ENCODE measurements at regions not wholly inside any gene's neighbourhood (a gene's known extent, or its start where the extent isn't known, plus 50 kb on each side); places are given as distances from the start of the nearest gene placed in this dataset.

DNA sequence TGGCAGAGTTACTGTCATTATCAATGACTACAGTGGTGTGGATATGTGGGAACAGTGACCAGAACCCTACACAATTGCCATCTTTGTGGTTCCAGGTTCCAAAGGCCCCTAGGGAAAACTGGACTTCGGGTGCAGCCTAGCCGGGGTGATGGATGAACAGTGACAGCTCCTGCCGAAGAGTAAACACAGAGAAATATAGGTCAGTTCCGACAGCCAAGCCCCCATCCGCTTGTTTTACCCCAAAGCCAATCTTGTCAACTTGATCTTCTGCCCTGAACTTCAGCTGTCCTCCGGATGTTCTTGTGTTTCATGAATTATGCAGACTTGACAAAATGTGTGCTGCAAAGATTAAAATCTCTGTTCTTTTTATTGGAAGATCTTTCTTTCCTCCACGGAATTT, 200.4 kb upstream of the SRRM4 start (continued):
- TF ChIP-seq, protein P1, sequence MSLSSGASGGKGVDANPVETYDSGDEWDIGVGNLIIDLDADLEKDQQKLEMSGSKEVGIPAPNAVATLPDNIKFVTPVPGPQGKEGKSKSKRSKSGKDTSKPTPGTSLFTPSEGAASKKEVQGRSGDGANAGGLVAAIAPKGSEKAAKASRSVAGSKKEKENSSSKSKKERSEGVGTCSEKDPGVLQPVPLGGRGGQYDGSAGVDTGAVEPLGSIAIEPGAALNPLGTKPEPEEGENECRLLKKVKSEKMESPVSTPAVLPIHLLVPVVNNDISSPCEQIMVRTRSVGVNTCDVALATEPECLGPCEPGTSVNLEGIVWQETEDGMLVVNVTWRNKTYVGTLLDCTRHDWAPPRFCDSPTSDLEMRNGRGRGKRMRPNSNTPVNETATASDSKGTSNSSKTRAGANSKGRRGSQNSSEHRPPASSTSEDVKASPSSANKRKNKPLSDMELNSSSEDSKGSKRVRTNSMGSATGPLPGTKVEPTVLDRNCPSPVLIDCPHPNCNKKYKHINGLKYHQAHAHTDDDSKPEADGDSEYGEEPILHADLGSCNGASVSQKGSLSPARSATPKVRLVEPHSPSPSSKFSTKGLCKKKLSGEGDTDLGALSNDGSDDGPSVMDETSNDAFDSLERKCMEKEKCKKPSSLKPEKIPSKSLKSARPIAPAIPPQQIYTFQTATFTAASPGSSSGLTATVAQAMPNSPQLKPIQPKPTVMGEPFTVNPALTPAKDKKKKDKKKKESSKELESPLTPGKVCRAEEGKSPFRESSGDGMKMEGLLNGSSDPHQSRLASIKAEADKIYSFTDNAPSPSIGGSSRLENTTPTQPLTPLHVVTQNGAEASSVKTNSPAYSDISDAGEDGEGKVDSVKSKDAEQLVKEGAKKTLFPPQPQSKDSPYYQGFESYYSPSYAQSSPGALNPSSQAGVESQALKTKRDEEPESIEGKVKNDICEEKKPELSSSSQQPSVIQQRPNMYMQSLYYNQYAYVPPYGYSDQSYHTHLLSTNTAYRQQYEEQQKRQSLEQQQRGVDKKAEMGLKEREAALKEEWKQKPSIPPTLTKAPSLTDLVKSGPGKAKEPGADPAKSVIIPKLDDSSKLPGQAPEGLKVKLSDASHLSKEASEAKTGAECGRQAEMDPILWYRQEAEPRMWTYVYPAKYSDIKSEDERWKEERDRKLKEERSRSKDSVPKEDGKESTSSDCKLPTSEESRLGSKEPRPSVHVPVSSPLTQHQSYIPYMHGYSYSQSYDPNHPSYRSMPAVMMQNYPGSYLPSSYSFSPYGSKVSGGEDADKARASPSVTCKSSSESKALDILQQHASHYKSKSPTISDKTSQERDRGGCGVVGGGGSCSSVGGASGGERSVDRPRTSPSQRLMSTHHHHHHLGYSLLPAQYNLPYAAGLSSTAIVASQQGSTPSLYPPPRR (CRISPR knock-in tag; IDR thresholded peaks at IDR 0.05; ENCODE audit: borderline replicate concordance): 0 out of 2 replicates have a peak, but pooled peaks have one; percentile 30
- TF ChIP-seq NCOA2 (CRISPR knock-in tag; IDR thresholded peaks at IDR 0.05) (peak; percentile 57; the same call in 1 of the 2 replicates), TSC22D2 (CRISPR knock-in tag; IDR thresholded peaks at IDR 0.05; ENCODE audit: borderline replicate concordance) (no peak), FOXA3 (CRISPR knock-in tag; IDR thresholded peaks at IDR 0.05) (peak; percentile 52; the same call in 1 of the 2 replicates), SOX5 (CRISPR knock-in tag; IDR thresholded peaks at IDR 0.05; ENCODE audit: borderline replicate concordance) (peak; percentile 56), CEBPG (CRISPR knock-in tag; IDR thresholded peaks at IDR 0.05) (peak; percentile 31), ZNF331 (CRISPR knock-in tag; IDR thresholded peaks at IDR 0.05) (0 out of 2 replicates have a peak, but pooled peaks have one; percentile 17), HMGA1 (CRISPR knock-in tag; conservative IDR thresholded peaks at IDR 0.05) (no peak), ISL2 (CRISPR knock-in tag; IDR thresholded peaks at IDR 0.05) (peak; percentile 51), PITX1 (CRISPR knock-in tag; IDR thresholded peaks at IDR 0.05) (peak; percentile 53; the same call in 1 of the 2 replicates), NR2F2 (IDR thresholded peaks at IDR 0.05; ENCODE audit: borderline replicate concordance, low read depth) (peak; percentile 75; the same call in 1 of the 2 replicates), HOXA3 (CRISPR knock-in tag; IDR thresholded peaks at IDR 0.05) (peak; percentile 49), MAFK (conservative IDR thresholded peaks at IDR 0.05 in 1 of 2, IDR thresholded peaks at IDR 0.05 in 1 of 2; ENCODE audit: low read length in 2 of 2) (peak; percentile 84 to 88), HOXA5 (CRISPR knock-in tag; IDR thresholded peaks at IDR 0.05) (no peak), ADNP (CRISPR knock-in tag; IDR thresholded peaks at IDR 0.05) (no peak), SOX13 (IDR thresholded peaks at IDR 0.05) (no peak; the same call in 1 of the 2 replicates), SOX13 (CRISPR knock-in tag; conservative IDR thresholded peaks at IDR 0.05 in 1 of 2, IDR thresholded peaks at IDR 0.05 in 1 of 2) (peak in 1 of 2 experiments; percentile 52; a peak in 2 of 4 replicates), HNF4A (CRISPR knock-in tag; IDR thresholded peaks at IDR 0.05) (peak; percentile 73), ZNF703 (CRISPR knock-in tag; IDR thresholded peaks at IDR 0.05; ENCODE audit: borderline replicate concordance) (no peak), FOXA1 (IDR thresholded peaks at IDR 0.05) (no peak), FOXA1 (CRISPR knock-in tag; IDR thresholded peaks at IDR 0.05) (peak; percentile 86), ZNF772 (CRISPR knock-in tag; IDR thresholded peaks at IDR 0.05) (0 out of 2 replicates have a peak, but pooled peaks have one; percentile 31), NFE2 (CRISPR knock-in tag; IDR thresholded peaks at IDR 0.05) (no peak)
- TF ChIP-seq, protein P2, sequence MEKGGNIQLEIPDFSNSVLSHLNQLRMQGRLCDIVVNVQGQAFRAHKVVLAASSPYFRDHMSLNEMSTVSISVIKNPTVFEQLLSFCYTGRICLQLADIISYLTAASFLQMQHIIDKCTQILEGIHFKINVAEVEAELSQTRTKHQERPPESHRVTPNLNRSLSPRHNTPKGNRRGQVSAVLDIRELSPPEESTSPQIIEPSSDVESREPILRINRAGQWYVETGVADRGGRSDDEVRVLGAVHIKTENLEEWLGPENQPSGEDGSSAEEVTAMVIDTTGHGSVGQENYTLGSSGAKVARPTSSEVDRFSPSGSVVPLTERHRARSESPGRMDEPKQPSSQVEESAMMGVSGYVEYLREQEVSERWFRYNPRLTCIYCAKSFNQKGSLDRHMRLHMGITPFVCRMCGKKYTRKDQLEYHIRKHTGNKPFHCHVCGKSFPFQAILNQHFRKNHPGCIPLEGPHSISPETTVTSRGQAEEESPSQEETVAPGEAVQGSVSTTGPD (CRISPR knock-in tag; IDR thresholded peaks at IDR 0.05): peak; percentile 76
- TF ChIP-seq, protein P3, sequence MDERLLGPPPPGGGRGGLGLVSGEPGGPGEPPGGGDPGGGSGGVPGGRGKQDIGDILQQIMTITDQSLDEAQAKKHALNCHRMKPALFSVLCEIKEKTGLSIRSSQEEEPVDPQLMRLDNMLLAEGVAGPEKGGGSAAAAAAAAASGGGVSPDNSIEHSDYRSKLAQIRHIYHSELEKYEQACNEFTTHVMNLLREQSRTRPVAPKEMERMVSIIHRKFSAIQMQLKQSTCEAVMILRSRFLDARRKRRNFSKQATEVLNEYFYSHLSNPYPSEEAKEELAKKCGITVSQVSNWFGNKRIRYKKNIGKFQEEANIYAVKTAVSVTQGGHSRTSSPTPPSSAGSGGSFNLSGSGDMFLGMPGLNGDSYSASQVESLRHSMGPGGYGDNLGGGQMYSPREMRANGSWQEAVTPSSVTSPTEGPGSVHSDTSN (CRISPR knock-in tag; IDR thresholded peaks at IDR 0.05): 0 out of 2 replicates have a peak, but pooled peaks have one; percentile 12
